ENCODE measurements at regions not wholly inside any gene's neighbourhood (a gene's known extent, or its start where the extent isn't known, plus 50 kb on each side); places are given as distances from the start of the nearest gene placed in this dataset.

DNA sequence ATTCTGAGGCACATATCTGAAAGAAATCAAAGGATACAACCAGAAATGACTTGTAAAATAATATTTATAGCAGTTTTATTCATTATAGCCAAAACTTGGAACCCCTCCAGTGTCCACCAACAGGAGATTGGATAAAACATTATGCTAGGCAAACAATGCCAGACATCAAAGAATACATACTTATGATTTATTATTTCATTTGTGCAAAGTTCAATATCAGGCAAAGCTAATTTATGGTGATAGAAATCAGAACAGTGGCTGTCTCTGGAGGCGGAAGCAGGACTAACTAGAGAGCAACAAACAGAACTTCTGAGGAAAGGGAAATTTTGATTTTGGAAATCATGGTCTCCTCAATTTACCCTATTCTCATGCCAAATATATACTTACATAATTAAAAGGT lies 193.1 kb downstream of the ICE1 start:
- Histone ChIP-seq H3K4me3 (ENCODE audit: low read depth in 1 of 2, low read length in 2 of 2) (no peak overlapping the region), H3K4me1 (ENCODE audit: control insufficient read depth in 2 of 2, insufficient read depth in 2 of 2, low read length in 1 of 2) (no peaks in the 10 kb centered on the region), H3K9me3 (ENCODE audit: control insufficient read depth in 2 of 2, insufficient read depth in 1 of 2, low read depth in 1 of 2, low read length in 1 of 2) (no peaks in the 10 kb centered on the region), H3K27ac (ENCODE audit: low read depth in 2 of 2, low read length in 1 of 2) (no peak overlapping the region), H3K36me3 (ENCODE audit: control insufficient read depth in 2 of 2, insufficient read depth in 2 of 2, low read length in 1 of 2) (no peaks in the 10 kb centered on the region), H3K27me3 (ENCODE audit: control insufficient read depth in 1 of 2, insufficient read depth in 2 of 2, low read length in 2 of 2) (no peaks in the 10 kb centered on the region)
- WGBS, 2 donors: 59 to 75% methylated on average over 1 of the region's 1 CpG

- Histone ChIP-seq H3K4me3 (ENCODE audit: low read depth in 1 of 2, low read length in 2 of 2) (no peak overlapping the region), H3K9me3 (ENCODE audit: control insufficient read depth in 2 of 2, insufficient read depth in 1 of 2, low read depth in 1 of 2, low read length in 1 of 2) (no peaks in the 10 kb centered on the region), H3K27me3 (ENCODE audit: control insufficient read depth in 1 of 2, insufficient read depth in 2 of 2, low read length in 2 of 2) (no peaks in the 10 kb centered on the region), H3K36me3 (ENCODE audit: control insufficient read depth in 2 of 2, insufficient read depth in 2 of 2, low read length in 1 of 2) (no peaks in the 10 kb centered on the region), H3K27ac (ENCODE audit: low read depth in 2 of 2, low read length in 1 of 2) (no peak overlapping the region), H3K4me1 (ENCODE audit: control insufficient read depth in 2 of 2, insufficient read depth in 2 of 2, low read length in 1 of 2) (no peaks in the 10 kb centered on the region)
- WGBS, 2 donors: 71 to 77% methylated on average over 6 of the region's 6 CpGs
Measured at GRCh38 chr5:5613261-5613990, 190.9 kb downstream of the ICE1 start.

DNA sequence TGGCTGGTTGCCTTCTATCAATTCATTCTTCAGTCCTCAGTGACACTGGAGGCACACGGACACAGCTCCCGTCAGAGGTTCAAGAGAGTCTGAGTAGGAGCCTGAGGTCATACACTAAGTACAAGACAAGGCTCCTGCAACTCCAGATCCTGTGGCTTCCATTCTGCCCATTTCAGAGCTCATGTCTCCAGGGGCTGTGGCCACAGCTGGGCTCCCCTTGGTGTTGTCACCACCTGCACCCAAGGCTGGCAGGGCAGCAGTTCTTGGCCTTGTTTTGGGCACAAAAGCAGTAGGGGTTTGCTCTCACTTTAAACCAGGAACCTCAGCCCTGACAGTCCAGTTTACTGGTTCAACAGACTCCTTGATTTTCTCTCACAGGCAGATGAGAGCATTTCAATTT lies 189.6 kb downstream of the ICE1 start:
- Histone ChIP-seq H3K27ac (ENCODE audit: low read depth in 2 of 2, low read length in 1 of 2) (no peak overlapping the region), H3K4me3 (ENCODE audit: low read depth in 1 of 2, low read length in 2 of 2) (no peak overlapping the region), H3K9me3 (ENCODE audit: control insufficient read depth in 2 of 2, insufficient read depth in 1 of 2, low read depth in 1 of 2, low read length in 1 of 2) (no peaks in the 10 kb centered on the region), H3K27me3 (ENCODE audit: control insufficient read depth in 1 of 2, insufficient read depth in 2 of 2, low read length in 2 of 2) (no peaks in the 10 kb centered on the region), H3K4me1 (ENCODE audit: control insufficient read depth in 2 of 2, insufficient read depth in 2 of 2, low read length in 1 of 2) (no peaks in the 10 kb centered on the region), H3K36me3 (ENCODE audit: control insufficient read depth in 2 of 2, insufficient read depth in 2 of 2, low read length in 1 of 2) (no peaks in the 10 kb centered on the region)
- 90 to 94% methylated on average over 2 of the region's 2 CpGs for WGBS, 2 donors

DNA sequence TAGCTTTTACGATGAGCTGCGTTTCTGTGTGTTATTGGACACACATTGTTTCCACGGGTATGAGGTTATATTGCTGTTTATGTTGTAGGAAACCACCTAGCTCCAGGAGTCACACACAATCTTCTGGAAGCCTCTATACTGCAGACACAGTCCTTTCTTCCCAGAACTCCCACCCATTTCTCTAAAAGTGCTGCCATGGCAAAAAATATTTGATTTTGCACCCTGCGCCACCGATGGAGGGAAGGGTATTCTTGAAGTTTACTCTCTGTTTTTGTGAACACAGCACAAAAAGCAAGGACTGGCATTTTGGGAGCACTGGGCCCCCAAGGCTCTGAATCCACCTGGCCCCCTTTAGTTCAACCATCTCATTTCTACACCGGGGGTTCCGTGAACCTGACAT lies 187.5 kb downstream of the ICE1 start:
- Histone ChIP-seq H3K9me3 (ENCODE audit: control insufficient read depth in 2 of 2, insufficient read depth in 1 of 2, low read depth in 1 of 2, low read length in 1 of 2) (peaks cover 0 to 4% of the 10 kb centered on the region in 2 donors), H3K4me3 (ENCODE audit: low read depth in 1 of 2, low read length in 2 of 2) (no peak overlapping the region), H3K4me1 (ENCODE audit: control insufficient read depth in 2 of 2, insufficient read depth in 2 of 2, low read length in 1 of 2) (no peaks in the 10 kb centered on the region), H3K36me3 (ENCODE audit: control insufficient read depth in 2 of 2, insufficient read depth in 2 of 2, low read length in 1 of 2) (no peaks in the 10 kb centered on the region), H3K27me3 (ENCODE audit: control insufficient read depth in 1 of 2, insufficient read depth in 2 of 2, low read length in 2 of 2) (no peaks in the 10 kb centered on the region), H3K27ac (ENCODE audit: low read depth in 2 of 2, low read length in 1 of 2) (no peak overlapping the region)
- WGBS, 2 donors: 90 to 92% methylated on average over 7 of the region's 7 CpGs

GRCh38 chr5:5605170-5605764 lies 182.8 kb downstream of the ICE1 start:
- 76% methylated on average over 15 of the region's 15 CpGs for WGBS, 2 donors
- Histone ChIP-seq H3K27ac (ENCODE audit: low read depth in 2 of 2, low read length in 1 of 2) (no peak overlapping the region), H3K4me1 (ENCODE audit: control insufficient read depth in 2 of 2, insufficient read depth in 2 of 2, low read length in 1 of 2) (no peaks in the 10 kb centered on the region), H3K9me3 (ENCODE audit: control insufficient read depth in 2 of 2, insufficient read depth in 1 of 2, low read depth in 1 of 2, low read length in 1 of 2) (peaks cover 0 to 4% of the 10 kb centered on the region in 2 donors), H3K4me3 (ENCODE audit: low read depth in 1 of 2, low read length in 2 of 2) (no peak overlapping the region), H3K27me3 (ENCODE audit: control insufficient read depth in 1 of 2, insufficient read depth in 2 of 2, low read length in 2 of 2) (no peaks in the 10 kb centered on the region), H3K36me3 (ENCODE audit: control insufficient read depth in 2 of 2, insufficient read depth in 2 of 2, low read length in 1 of 2) (no peaks in the 10 kb centered on the region)

DNA sequence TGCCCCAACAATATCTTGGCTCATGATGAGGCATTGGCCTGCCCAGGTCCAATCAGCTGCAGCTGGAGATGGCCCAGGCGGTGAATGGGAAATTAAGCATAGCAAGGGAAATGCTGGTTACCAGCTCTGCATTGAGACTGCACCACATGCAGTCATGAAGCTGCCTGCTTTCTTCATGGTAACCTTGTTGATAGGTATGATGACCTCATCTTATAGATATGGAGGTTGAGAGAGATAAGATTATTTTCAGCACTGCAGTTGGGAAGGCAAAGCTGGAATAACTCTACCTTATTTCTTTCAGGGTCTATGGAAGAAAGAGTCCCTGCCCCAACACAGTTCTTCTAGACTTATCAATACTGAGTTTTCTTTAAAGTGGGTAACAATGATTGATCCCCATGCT lies 180.1 kb downstream of the ICE1 start:
- 97 to 100% methylated on average over 1 of the region's 1 CpG for WGBS, 2 donors
- H3K36me3 ChIP-seq (ENCODE audit: control insufficient read depth in 2 of 2, insufficient read depth in 2 of 2, low read length in 1 of 2): no peaks in the 10 kb centered on the region

GRCh38 chr5:5598547-5599113 lies 176.2 kb downstream of the ICE1 start:
- Histone ChIP-seq H3K4me1 (ENCODE audit: control insufficient read depth in 2 of 2, insufficient read depth in 2 of 2, low read length in 1 of 2) (no peaks in the 10 kb centered on the region), H3K27me3 (ENCODE audit: control insufficient read depth in 1 of 2, insufficient read depth in 2 of 2, low read length in 2 of 2) (no peaks in the 10 kb centered on the region), H3K36me3 (ENCODE audit: control insufficient read depth in 2 of 2, insufficient read depth in 2 of 2, low read length in 1 of 2) (no peaks in the 10 kb centered on the region), H3K27ac (ENCODE audit: low read depth in 2 of 2, low read length in 1 of 2) (no peak overlapping the region), H3K4me3 (ENCODE audit: low read depth in 1 of 2, low read length in 2 of 2) (no peak overlapping the region), H3K9me3 (ENCODE audit: control insufficient read depth in 2 of 2, insufficient read depth in 1 of 2, low read depth in 1 of 2, low read length in 1 of 2) (no peaks in the 10 kb centered on the region)
- 72 to 73% methylated on average over 8 of the region's 8 CpGs for WGBS, 2 donors

More for the DNA sequence above, 180.1 kb downstream of the ICE1 start:
- no peaks in the 10 kb centered on the region for H3K27me3 ChIP-seq (ENCODE audit: control insufficient read depth in 1 of 2, insufficient read depth in 2 of 2, low read length in 2 of 2)
- peaks cover 0 to 4% of the 10 kb centered on the region in 2 donors for H3K9me3 ChIP-seq (ENCODE audit: control insufficient read depth in 2 of 2, insufficient read depth in 1 of 2, low read depth in 1 of 2, low read length in 1 of 2)
- no peaks in the 10 kb centered on the region for H3K4me1 ChIP-seq (ENCODE audit: control insufficient read depth in 2 of 2, insufficient read depth in 2 of 2, low read length in 1 of 2)
- no peak overlapping the region for H3K4me3 ChIP-seq (ENCODE audit: low read depth in 1 of 2, low read length in 2 of 2)
- no peak overlapping the region for H3K27ac ChIP-seq (ENCODE audit: low read depth in 2 of 2, low read length in 1 of 2)

DNA sequence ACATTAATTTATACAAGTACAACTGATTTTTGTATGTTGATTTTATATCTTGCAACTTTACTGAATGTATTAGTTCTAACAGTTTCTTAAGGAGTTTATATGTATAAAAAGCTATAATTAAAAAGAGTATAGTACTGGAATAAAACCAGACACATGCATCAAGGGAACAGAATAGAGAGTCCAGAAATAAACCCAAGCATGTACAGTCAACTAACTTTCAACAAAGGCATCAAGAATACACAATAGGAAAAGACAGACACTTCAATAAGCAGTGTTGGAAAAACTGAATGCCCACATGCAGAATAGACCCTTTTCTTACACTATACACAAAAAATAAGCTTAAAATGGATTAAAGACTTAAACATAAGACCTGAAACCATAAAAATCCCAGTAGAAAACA lies 170.9 kb downstream of the ICE1 start:
- no peaks in the 10 kb centered on the region for H3K4me1 ChIP-seq (ENCODE audit: control insufficient read depth in 2 of 2, insufficient read depth in 2 of 2, low read length in 1 of 2)
- H3K9me3 ChIP-seq (ENCODE audit: control insufficient read depth in 2 of 2, insufficient read depth in 1 of 2, low read depth in 1 of 2, low read length in 1 of 2): no peaks in the 10 kb centered on the region
- H3K27ac ChIP-seq (ENCODE audit: low read depth in 2 of 2, low read length in 1 of 2): no peak overlapping the region
- H3K36me3 ChIP-seq (ENCODE audit: control insufficient read depth in 2 of 2, insufficient read depth in 2 of 2, low read length in 1 of 2): no peaks in the 10 kb centered on the region
- no peak overlapping the region for H3K4me3 ChIP-seq (ENCODE audit: low read depth in 1 of 2, low read length in 2 of 2)
- H3K27me3 ChIP-seq (ENCODE audit: control insufficient read depth in 1 of 2, insufficient read depth in 2 of 2, low read length in 2 of 2): no peaks in the 10 kb centered on the region

DNA sequence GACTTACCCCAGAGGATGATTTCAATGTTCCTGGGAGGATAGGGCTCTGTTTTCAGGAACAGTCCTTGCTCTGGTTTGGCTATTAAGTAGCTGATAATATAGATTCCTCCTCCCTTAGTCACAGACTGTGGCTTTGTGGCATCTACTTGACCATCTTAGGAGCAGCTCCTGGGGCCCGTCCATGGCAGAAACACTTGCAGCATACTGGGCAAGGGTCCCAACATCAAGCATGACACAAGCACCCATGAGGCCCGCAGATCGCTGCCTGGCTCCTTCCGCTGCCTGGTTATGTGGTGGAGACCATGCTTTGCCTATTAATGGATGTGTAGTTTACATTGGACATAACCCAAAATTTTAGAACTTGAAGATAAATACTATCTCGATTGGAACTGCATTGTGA lies 170.1 kb downstream of the ICE1 start:
- no peak overlapping the region for H3K27ac ChIP-seq (ENCODE audit: low read depth in 2 of 2, low read length in 1 of 2)
- H3K9me3 ChIP-seq (ENCODE audit: control insufficient read depth in 2 of 2, insufficient read depth in 1 of 2, low read depth in 1 of 2, low read length in 1 of 2): no peaks in the 10 kb centered on the region
- WGBS, 2 donors: 75 to 76% methylated on average over 5 of the region's 5 CpGs
- no peaks in the 10 kb centered on the region for H3K4me1 ChIP-seq (ENCODE audit: control insufficient read depth in 2 of 2, insufficient read depth in 2 of 2, low read length in 1 of 2)
- H3K36me3 ChIP-seq (ENCODE audit: control insufficient read depth in 2 of 2, insufficient read depth in 2 of 2, low read length in 1 of 2): no peaks in the 10 kb centered on the region
- H3K27me3 ChIP-seq (ENCODE audit: control insufficient read depth in 1 of 2, insufficient read depth in 2 of 2, low read length in 2 of 2): no peaks in the 10 kb centered on the region
- H3K4me3 ChIP-seq (ENCODE audit: low read depth in 1 of 2, low read length in 2 of 2): no peak overlapping the region

DNA sequence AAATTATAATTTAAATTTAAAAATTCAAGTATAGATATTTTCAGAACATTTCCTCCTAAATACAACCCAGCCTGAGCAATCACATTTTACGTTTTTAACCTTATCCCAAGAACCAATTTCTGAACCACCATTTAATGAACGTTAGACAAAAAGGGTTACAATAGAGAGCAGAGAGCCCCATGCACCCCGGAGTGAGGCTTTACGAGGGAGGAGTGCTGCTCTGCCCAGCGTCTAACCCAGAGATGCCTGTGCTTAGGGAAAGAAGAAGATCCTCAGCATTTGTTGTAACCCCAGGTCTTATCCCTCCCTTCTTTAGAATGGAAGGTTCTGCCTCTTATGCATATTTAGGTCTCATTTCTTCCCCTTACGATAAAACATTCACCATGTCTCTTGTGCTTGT lies 169.1 kb downstream of the ICE1 start:
- H3K4me1 ChIP-seq (ENCODE audit: control insufficient read depth in 2 of 2, insufficient read depth in 2 of 2, low read length in 1 of 2): no peaks in the 10 kb centered on the region
- no peaks in the 10 kb centered on the region for H3K36me3 ChIP-seq (ENCODE audit: control insufficient read depth in 2 of 2, insufficient read depth in 2 of 2, low read length in 1 of 2)
- no peak overlapping the region for H3K4me3 ChIP-seq (ENCODE audit: low read depth in 1 of 2, low read length in 2 of 2)
- H3K9me3 ChIP-seq (ENCODE audit: control insufficient read depth in 2 of 2, insufficient read depth in 1 of 2, low read depth in 1 of 2, low read length in 1 of 2): no peaks in the 10 kb centered on the region
- H3K27me3 ChIP-seq (ENCODE audit: control insufficient read depth in 1 of 2, insufficient read depth in 2 of 2, low read length in 2 of 2): no peaks in the 10 kb centered on the region
- 77 to 81% methylated on average over 6 of the region's 6 CpGs for WGBS, 2 donors
- H3K27ac ChIP-seq (ENCODE audit: low read depth in 2 of 2, low read length in 1 of 2): no peak overlapping the region
